Neural crest cell (in vitro differentiated cells): ENCODE measurements at regions not wholly inside any gene's neighbourhood (a gene's known extent, or its start where the extent isn't known, plus 50 kb on each side); places are given as distances from the start of the nearest gene placed in this dataset.
A peak's percentile ranks its signal among the peaks of the same experiment; 100 is the strongest.

Experiments
- DNase-seq: peaks from one replicate; pipeline ENCODE4 v3.0.0; 2021; ENCODE audit warnings: low read depth, mixed read lengths, low spot score
- H3K27ac Mint-ChIP-seq: one replicate; pipeline ENCODE4 v1.8.0; 2021; ENCODE audit warnings: mild to moderate bottlenecking, mixed read lengths; ENCODE audit not compliant: unreplicated experiment
- H3K27me3 Mint-ChIP-seq: 2 replicates; pipeline ENCODE4 v1.8.0; 2021; ENCODE audit warnings: low read depth, mild to moderate bottlenecking, mixed read lengths
- H3K36me3 Mint-ChIP-seq: 2 replicates; pipeline ENCODE4 v1.8.0; 2021; ENCODE audit warnings: low read depth, mild to moderate bottlenecking, mixed read lengths
- H3K4me1 Mint-ChIP-seq: 2 replicates; pipeline ENCODE4 v1.8.0; 2021; ENCODE audit warnings: mixed read lengths
- H3K4me3 Mint-ChIP-seq: one replicate; pipeline ENCODE4 v1.8.0; 2021; ENCODE audit warnings: mild to moderate bottlenecking, mixed read lengths
- H3K9me3 Mint-ChIP-seq: 2 replicates; pipeline ENCODE4 v1.8.0; 2021; ENCODE audit warnings: mixed read lengths
- TF ChIP-seq, protein P1 (sequence below): fragments of 200-600 bp; sonication (generic); conservative IDR thresholded peaks from 2 replicates; pipeline ENCODE4 v1.5.0; 2021; ENCODE audit warnings: antibody characterized with exemption, mild to moderate bottlenecking

DNA sequence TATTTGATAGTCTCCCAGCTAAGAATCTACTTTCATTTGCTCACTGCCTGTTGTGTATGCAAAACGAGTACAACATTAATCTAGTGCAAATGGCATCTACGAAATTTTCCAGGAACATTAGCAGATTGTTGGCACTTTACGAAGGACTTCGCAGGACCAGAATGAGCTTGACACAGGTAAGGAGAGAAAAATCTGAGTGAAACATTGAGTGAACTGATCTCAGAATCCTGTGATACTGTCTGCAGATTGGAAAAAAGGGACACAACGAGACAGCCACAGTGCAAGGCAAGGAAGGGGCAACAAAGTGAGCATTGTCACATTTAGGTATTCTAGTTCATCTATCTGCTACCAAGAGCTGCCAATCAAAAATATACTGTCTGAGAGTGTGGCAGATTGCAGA lies 350.5 kb downstream of the ZNF608 start:
- Mint-ChIP-seq H3K36me3 (peaks cover 1% of the 10 kb centered on the region), H3K4me1 (peaks cover 64% of the 10 kb centered on the region), H3K27ac (peak overlapping the region; percentile 7), H3K4me3 (no peak overlapping the region), H3K27me3 (no peaks in the 10 kb centered on the region), H3K9me3 (peaks cover 1% of the 10 kb centered on the region)
- TF ChIP-seq, protein P1, sequence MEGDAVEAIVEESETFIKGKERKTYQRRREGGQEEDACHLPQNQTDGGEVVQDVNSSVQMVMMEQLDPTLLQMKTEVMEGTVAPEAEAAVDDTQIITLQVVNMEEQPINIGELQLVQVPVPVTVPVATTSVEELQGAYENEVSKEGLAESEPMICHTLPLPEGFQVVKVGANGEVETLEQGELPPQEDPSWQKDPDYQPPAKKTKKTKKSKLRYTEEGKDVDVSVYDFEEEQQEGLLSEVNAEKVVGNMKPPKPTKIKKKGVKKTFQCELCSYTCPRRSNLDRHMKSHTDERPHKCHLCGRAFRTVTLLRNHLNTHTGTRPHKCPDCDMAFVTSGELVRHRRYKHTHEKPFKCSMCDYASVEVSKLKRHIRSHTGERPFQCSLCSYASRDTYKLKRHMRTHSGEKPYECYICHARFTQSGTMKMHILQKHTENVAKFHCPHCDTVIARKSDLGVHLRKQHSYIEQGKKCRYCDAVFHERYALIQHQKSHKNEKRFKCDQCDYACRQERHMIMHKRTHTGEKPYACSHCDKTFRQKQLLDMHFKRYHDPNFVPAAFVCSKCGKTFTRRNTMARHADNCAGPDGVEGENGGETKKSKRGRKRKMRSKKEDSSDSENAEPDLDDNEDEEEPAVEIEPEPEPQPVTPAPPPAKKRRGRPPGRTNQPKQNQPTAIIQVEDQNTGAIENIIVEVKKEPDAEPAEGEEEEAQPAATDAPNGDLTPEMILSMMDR: no peak
- DNase-seq: no peak

DNA sequence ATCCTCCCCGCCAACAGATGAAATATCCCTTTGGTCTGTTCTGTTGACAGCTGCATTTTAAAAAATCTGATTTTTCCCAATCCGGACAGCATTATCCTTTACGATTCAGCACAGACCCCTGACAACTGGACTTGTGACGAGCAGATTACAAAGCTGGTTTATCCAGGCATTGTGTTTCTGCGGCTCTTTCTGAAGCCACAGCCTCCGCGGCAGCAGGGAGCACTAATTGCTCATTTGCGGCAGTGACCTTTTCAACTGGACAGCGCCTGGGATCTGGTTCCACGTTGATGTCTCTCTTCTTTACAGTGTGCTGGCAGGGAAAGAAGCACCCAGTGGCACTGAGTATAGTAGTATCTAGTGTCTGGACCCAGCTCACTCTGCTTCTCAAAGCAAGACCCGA lies 351.2 kb downstream of the ZNF608 start:
- Mint-ChIP-seq H3K4me3 (peak overlapping the region; percentile 71), H3K36me3 (peaks cover 5% of the 10 kb centered on the region), H3K9me3 (peaks cover 6% of the 10 kb centered on the region), H3K4me1 (peaks cover 64% of the 10 kb centered on the region), H3K27ac (peak overlapping the region; percentile 73), H3K27me3 (no peaks in the 10 kb centered on the region)
- peak; percentile 22 for DNase-seq
- TF ChIP-seq, protein P1: no peak

DNA sequence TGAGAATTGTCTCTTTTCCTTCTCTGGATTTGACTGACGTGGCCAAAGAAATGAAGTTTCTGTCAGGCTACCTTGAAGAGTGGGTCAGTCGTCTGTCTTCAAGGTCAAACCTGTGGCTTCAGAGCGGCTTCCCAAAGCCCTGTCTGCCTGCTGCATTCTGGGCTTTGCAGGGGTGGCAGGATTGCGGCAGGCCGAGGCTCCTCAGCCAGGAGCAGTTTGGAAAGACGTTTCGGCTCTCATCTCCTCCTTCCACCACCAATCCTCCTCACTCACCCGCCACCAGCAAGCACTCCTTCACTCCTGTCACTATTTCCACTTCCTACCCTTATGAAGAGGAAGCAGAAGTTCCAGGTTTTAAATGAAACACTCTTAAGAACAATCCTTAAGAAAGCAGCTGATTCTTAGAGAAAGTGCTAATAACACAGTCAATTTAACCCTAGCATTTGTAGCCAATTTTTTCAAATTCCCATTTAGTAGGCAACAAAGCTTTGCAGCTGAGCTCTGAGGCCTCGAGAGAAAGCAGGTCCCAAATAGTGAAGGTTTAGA lies 351.7 kb downstream of the ZNF608 start:
- Mint-ChIP-seq H3K4me3 (peak overlapping the region; percentile 71), H3K4me1 (peaks cover 64% of the 10 kb centered on the region), H3K27me3 (no peaks in the 10 kb centered on the region), H3K9me3 (peaks cover 10% of the 10 kb centered on the region), H3K36me3 (peaks cover 10% of the 10 kb centered on the region), H3K27ac (peak overlapping the region; percentile 73)
- DNase-seq: no peak
- TF ChIP-seq, protein P1: no peak

DNA sequence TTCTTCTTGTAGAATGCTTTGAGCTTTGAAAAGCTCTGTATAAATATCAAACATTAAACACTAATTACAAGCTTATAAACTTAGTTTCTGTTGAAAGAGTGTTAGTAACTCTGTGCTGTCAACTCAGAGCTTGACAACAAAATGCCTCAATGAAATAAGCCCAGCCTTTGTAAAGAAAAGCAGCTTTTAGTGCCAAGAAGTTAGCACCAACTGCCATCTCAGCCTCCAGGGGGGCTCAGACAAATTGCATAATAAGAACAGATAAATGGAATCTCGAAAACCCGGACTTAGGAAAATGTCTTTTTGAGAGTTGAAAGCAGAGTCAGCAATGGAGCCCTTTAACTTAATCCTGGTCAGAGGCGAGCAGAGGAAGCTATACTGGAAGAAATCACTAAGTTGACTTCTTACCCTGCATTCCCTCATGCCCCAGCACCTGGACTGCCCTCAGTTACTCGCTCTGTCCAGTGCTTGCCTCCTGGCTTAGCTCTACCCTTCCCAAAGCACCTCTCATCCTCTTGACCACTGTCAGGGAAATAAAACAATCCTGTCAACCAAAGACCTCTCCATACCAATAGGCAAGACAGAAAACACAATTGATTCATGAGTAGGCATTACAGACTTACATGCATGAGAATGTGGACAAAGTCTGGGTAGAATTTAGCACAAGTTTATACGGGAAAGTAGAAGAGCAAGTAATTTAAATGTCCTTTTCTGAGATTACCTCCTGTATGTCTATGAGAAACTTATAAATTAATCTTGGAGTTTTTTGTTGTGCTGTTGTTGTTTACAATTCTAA lies 352.7 kb downstream of the ZNF608 start:
- peaks cover 55% of the 10 kb centered on the region for H3K4me1 Mint-ChIP-seq

DNA sequence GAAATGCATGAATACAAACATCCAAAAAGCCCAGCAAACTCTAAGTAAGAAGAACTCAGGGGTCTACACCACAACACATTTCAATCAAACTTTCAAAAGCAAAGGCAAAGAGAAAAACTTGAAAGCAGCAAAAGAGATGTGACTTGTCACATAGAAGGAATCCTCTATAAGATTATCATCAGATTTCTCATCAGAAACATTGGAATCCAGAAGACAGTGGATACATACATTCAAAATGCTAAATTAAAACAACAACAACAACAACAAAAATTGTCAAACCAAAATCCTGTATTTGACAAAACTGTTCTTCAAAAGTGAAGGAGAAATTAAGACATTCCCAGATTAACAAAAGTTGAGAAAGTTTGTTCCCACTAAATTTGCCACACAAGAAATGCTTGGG lies 362.7 kb downstream of the ZNF608 start:
- no peak for DNase-seq
- TF ChIP-seq, protein P1: no peak
- peaks cover 28% of the 10 kb centered on the region for H3K9me3 Mint-ChIP-seq
- H3K27ac Mint-ChIP-seq: no peak overlapping the region
- H3K4me3 Mint-ChIP-seq: no peak overlapping the region
- H3K4me1 Mint-ChIP-seq: no peaks in the 10 kb centered on the region
- no peaks in the 10 kb centered on the region for H3K27me3 Mint-ChIP-seq
- peaks cover 31% of the 10 kb centered on the region for H3K36me3 Mint-ChIP-seq

More for the DNA sequence above, 352.7 kb downstream of the ZNF608 start:
- H3K27ac Mint-ChIP-seq: peak overlapping the region; percentile 2
- TF ChIP-seq, protein P1: no peak
- no peaks in the 10 kb centered on the region for H3K27me3 Mint-ChIP-seq
- H3K36me3 Mint-ChIP-seq: peaks cover 15% of the 10 kb centered on the region
- peaks cover 16% of the 10 kb centered on the region for H3K9me3 Mint-ChIP-seq
- DNase-seq: no peak
- H3K4me3 Mint-ChIP-seq: no peak overlapping the region
